ENCODE measurements at regions not wholly inside any gene's neighbourhood (a gene's known extent, or its start where the extent isn't known, plus 50 kb on each side); places are given as distances from the start of the nearest gene placed in this dataset.
A peak's percentile ranks its signal among the peaks of the same experiment; 100 is the strongest.

- peak; percentile 48; the same call in 1 of the 2 replicates for TF ChIP-seq CTCF (conservative IDR thresholded peaks at IDR 0.05)
- TF ChIP-seq EZH2 (IDR thresholded peaks at IDR 0.05; ENCODE audit: low read depth): no peak
Measured at GRCh38 chr13:27869436-27870095, 50.2 kb upstream of the PDX1 start.

All from PC-9 (cell line).